Gastrocnemius medialis (tissue), 4 donors: ENCODE measurements at regions not wholly inside any gene's neighbourhood (a gene's known extent, or its start where the extent isn't known, plus 50 kb on each side); places are given as distances from the start of the nearest gene placed in this dataset.

Source experiments
- CTCF ChIP-seq, 5 experiments: fragments of 450-650 bp in 3 of 5; fragments of 200-600 bp in 2 of 5; sonication (generic) in 2 of 5; IDR thresholded peaks in 4 of 5; conservative IDR thresholded peaks in 1 of 5; 1 replicate in 4 of 5; 2 replicates in 1 of 5; pipeline ENCODE4 v1.5.1; 2016 to 2019; ENCODE audit warnings: antibody characterized with exemption in 5 of 5, mild to moderate bottlenecking in 3 of 5, moderate library complexity in 3 of 5
- POLR2A ChIP-seq, 2 donors: fragments of 450-650 bp; IDR thresholded peaks; one replicate each; pipeline ENCODE4 v1.6.1; 2017; ENCODE audit warnings: antibody characterized with exemption in 2 of 2, mild to moderate bottlenecking in 2 of 2, moderate library complexity in 2 of 2

- TF ChIP-seq CTCF (IDR thresholded peaks at IDR 0.05 in 4 of 5, conservative IDR thresholded peaks at IDR 0.05 in 1 of 5) (no peak), POLR2A (IDR thresholded peaks at IDR 0.05) (no peak)
These were observed 216.3 kb downstream of the SLC6A15 start for GRCh38 chr12:84696281-84696680.
